A673 (cell line): ENCODE measurements at regions not wholly inside any gene's neighbourhood (a gene's known extent, or its start where the extent isn't known, plus 50 kb on each side); places are given as distances from the start of the nearest gene placed in this dataset.

Experiments used
- EZH2 ChIP-seq: fragments of 200-600 bp; sonication (generic); IDR thresholded peaks from 2 replicates; pipeline ENCODE4 v1.6.1; 2017; ENCODE audit warnings: borderline replicate concordance, low read depth, mild to moderate bottlenecking, mixed read lengths, antibody characterized with exemption, low read length; ENCODE audit not compliant: poor library complexity, severe bottlenecking
- TF ChIP-seq, protein P1 (sequence below): fragments of 300-800, 200-600 bp; sonication (generic); conservative IDR thresholded peaks from 2 replicates; pipeline ENCODE4 v1.5.1; 2017; ENCODE audit warnings: low read depth, mild to moderate bottlenecking, antibody characterized with exemption, low read length, moderate library complexity, mixed read lengths

DNA sequence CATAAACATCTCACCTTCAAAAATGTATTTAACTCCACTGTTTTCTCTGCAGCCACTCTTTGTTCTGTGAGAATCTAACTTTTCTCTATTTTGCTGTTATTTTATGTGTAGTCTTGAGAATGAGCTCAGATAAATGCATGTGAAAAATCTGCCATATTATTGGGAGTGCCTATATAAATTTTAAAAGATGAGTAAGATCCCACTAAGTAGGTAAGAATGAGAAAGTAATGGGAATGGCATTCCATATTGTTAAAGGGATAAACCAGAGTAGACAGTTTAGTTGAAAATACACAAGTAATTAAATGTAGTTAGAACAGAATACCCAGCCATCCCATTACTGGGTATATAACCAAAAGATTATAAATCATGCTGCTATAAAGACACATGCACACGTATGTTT lies 817.2 kb downstream of the FAM181B start:
- TF ChIP-seq, protein P1, sequence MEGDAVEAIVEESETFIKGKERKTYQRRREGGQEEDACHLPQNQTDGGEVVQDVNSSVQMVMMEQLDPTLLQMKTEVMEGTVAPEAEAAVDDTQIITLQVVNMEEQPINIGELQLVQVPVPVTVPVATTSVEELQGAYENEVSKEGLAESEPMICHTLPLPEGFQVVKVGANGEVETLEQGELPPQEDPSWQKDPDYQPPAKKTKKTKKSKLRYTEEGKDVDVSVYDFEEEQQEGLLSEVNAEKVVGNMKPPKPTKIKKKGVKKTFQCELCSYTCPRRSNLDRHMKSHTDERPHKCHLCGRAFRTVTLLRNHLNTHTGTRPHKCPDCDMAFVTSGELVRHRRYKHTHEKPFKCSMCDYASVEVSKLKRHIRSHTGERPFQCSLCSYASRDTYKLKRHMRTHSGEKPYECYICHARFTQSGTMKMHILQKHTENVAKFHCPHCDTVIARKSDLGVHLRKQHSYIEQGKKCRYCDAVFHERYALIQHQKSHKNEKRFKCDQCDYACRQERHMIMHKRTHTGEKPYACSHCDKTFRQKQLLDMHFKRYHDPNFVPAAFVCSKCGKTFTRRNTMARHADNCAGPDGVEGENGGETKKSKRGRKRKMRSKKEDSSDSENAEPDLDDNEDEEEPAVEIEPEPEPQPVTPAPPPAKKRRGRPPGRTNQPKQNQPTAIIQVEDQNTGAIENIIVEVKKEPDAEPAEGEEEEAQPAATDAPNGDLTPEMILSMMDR, result no peak
- TF ChIP-seq EZH2, result no peak
